GM18511 (cell line): ENCODE measurements at regions not wholly inside any gene's neighbourhood (a gene's known extent, or its start where the extent isn't known, plus 50 kb on each side); places are given as distances from the start of the nearest gene placed in this dataset.
"Not testable (repeated sequence)": the region's sequence is repeated elsewhere in the genome, so short reads cannot be mapped to it uniquely, and the experiment has no call there.

Experiments
- ATAC-seq: cut with Tn5 transposase; IDR thresholded peaks from one replicate; pipeline ENCODE4 v1.9.1; 2021; ENCODE audit warnings: mild to moderate bottlenecking, moderate library complexity; ENCODE audit not compliant: unreplicated experiment

DNA sequence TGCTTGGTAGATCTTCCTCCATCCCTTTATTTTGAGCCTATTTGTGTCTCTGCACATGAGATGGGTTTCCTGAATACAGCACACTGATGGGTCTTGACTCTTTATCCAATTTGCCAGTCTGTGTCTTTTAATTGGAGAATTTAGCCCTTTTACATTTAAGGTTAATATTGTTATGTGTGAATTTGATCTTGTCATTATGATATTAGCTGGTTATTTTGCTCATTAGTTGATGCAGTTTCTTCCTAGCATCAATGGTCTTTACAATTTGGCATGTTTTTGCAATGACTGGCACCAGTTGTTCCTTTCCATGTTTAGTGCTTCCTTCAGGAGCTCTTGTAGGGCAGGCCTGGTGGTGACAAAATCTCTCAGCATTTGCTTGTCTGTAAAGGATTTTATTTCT lies 72.4 kb downstream of the HNRNPD start:
- not testable (repeated sequence) for ATAC-seq

DNA sequence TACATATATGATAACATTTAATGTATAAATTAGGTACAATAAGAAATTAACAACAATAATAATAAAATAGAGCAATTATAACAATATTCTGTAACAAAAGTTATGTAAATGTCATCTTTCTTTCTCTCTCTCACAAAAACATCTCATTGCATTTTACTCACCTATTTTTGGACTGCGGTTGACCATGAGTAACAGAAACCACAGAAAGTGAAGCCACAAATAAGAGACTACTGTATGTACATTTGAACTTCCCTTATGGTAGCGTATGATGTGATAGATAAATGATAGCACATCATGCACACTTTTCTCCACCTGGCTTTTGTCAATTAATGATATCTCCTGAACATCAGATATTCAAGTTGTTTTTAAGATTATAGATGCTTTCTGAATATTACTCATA lies 80.5 kb downstream of the HNRNPD start:
- peak; percentile 100 for ATAC-seq

- ATAC-seq = no peak
These were observed 86.1 kb downstream of the HNRNPD start for GRCh38 chr4:82287720-82288119.

DNA sequence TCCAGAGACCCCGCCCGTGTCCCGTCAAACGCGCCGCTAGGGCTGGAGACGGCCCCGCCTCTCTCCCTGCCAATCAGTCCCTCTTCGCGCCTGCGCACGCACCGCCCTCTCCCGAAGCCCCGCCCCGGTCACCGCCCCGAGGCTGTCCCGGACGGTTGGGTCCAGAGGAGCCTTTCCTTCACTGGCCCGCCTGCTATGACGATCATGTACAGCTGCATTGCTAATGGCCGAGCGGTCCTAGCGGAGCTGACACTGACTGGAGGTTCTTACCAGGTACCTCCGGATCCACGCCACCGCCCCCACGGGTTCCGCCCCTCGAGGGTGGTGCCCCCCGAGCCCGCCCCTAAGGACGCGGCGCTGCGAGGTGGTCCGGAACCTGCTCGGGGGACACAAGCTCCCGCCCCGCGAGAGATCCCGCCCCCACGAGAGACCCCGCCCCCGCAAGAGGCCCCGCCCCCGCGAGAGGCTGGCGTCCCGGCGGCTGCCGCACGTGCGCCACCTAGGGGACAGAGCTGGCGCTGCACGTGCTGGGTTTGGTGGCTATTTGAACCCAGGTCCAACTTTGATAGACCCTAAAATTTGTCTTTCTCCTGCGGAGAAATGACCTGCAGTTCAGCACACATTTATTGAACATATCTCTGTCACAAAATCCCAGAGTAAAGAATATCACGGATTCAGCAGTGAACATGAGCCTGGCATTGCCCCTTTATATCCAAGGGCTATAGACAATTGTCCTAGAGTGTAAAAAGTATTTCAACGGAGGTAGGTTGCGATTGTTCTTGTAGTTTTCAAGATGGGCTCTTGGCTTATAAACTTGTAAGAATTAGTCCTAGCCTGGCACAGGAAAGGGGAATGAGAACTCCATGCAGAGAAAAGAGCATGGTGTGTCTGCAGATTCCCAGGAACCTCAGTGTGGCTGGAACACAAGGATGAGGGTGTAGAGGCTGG lies 88.7 kb downstream of the HNRNPD start:
- peak; percentile 99 for ATAC-seq

DNA sequence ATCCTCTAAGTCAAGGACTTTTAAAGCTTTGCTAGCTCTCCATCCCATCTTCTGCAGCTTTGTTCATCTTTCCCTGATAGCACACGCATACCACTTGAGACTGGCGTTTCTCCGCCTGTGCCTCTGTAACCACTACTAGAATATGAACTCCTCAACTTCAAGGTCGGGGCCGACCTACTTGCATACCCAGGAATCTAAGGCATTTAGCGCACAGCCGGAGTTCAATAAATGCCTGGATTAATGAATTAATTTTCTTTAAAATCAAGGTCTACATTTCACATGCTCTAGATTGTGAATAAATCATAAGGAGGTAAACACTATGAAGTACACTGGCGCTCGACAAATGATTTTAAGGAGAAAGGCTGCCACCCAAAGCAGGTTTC lies 89.3 kb downstream of the HNRNPD start:
- ATAC-seq = no peak

- ATAC-seq = no peak
These were observed 90.9 kb downstream of the HNRNPD start for GRCh38 chr4:82282875-82283274.

DNA sequence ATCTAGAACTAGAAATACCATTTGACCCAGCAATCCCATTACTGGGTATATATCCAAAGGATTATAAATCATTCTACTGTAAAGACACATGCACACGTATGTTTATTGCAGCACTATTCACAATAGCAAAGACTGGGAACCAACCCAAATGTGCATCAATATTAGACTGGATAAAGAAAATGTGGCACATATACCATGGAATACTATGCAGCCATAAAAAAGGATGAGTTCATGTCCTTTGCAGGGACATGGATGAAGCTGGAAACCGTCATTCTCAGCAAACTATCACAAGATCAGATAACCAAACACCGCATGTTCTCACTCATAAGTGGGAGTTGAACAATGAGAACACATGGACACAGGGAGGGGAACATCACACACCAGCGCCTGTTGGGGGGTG lies 94.2 kb downstream of the HNRNPD start:
- not testable (repeated sequence) for ATAC-seq

DNA sequence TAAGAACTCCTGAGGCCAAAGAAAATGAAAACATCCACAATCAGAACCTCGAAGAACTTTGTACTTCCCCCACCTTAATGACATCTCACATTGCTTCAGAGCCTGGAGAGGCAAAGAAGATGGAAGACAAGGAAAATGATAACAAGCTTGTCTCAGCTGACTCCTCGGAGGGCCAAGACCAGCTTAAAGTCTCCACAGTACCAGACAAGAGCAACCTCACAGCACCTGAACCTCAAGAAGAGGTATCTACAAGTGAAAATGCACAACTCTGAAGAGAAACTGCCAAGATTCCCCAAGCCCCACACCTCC lies 97.5 kb downstream of the HNRNPD start:
- no peak for ATAC-seq

GRCh38 chr4:82275431-82276331 lies 98.1 kb downstream of the HNRNPD start:
- no peak for ATAC-seq

DNA sequence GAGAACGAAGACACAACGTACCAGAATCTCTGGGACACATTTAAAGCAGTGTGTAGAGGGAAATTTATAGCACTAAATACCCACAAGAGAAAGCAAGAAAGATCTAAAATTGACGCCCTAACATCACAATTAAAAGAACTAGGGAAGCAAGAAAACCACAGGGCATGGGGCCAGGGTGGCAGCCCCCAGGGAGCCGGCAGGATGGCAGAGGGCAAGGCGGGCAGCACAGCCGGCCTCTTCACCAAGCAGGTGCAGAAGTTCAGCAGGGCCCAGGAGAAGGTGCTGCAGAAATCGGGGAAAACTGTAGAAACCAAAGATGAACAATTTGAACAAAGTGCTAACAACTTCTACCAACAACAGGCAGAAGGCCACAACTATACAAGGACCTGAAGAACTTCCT lies 99.1 kb downstream of the HNRNPD start:
- not testable (repeated sequence) for ATAC-seq

GRCh38 chr4:82272523-82272922 lies 101.3 kb downstream of the HNRNPD start:
- not testable (repeated sequence) for ATAC-seq

DNA sequence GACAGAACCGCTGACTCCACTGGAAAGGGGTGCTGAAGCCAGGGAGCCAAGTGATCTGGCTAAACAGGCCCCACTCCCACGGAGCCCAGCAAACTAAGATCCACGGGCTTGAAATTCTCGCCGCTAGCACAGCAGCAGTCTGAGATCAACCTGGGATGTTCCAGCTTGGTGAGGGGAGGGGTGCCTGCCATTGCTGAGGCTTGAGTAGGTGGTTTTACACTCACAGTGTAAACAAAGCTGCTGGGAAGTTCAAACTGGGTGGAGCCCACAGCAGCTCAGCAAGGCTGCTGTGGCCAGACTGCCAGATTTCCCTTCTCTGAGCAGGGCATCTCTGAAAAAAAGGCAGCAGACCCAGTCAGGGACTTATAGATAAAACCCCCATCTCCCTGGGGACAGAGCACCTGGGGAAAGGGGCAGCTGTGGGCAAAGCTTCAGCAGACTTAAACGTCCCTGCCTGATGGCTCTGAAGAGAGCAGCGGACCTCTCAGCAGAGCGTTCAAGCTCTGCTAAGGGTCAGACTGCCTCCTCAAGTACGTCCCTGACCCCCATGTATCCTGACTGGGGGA lies 101.8 kb downstream of the HNRNPD start:
- not testable (repeated sequence) for ATAC-seq

- peak; percentile 18 for ATAC-seq
These were observed 105.0 kb downstream of the HNRNPD start for GRCh38 chr4:82268826-82269193.

DNA sequence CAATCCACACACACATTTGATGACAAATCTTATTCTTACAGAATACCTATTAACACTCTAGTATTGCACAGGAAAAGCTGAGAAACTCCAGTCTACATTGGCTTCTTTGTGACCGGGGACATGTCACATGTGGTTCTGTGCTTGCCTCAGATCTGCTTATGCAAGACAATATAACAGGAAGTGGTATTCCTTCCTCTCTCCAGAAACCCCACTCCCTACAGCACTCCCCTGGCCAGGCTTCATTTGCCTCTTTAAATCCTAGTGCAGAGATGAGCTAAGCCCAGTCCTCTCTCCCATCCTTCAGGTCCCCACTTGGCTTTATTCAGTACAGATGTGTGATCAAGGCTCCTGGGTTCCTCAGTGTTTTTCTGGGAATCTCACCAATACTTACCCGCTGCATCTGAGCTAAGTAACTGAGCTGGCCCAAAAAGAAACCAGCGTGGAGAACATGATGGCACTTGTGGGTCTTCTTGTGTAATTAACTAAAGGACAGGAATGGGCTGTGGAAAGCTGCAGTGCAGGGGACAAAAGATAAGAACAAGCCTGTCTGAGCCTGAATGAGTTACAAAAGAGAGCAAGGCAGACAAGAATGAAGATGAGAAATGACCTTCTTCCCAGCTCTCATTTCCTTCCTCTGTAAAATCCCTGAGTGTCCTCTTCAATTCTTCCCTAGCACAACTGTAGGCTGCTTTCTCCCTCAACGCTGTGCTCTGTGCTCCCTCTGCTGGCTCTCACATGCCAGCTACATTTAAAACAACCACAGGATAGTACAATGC lies 105.6 kb downstream of the HNRNPD start:
- peak; percentile 98 for ATAC-seq

- no peak for ATAC-seq
These were observed 106.3 kb downstream of the HNRNPD start for GRCh38 chr4:82267506-82267905.

- no peak for ATAC-seq
These were observed 107.4 kb downstream of the HNRNPD start for GRCh38 chr4:82266345-82266744.

- no peak for ATAC-seq
These were observed 112.7 kb downstream of the HNRNPD start for GRCh38 chr4:82261084-82261483.

GRCh38 chr4:82260632-82261031 lies 113.2 kb downstream of the HNRNPD start:
- ATAC-seq = no peak

- no peak for ATAC-seq
These were observed 117.1 kb downstream of the HNRNPD start for GRCh38 chr4:82256718-82257117.

DNA sequence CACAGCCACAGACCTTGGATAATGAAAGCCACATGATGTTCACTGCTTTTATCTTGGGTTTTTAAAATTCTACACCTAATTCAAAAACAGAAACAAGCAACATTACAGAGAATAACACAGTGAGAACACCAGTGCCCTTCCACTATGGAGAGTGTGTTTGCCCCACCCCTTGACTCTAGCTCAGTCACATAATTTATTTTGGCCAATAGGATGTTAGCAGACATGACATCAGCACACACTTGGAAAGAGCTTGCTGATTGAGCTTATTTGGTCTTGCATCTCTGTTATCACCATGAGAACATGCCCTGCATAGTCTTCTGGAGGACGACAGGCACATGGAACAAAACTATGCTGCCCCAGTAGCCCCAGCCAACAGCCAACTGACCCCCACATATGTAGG lies 118.1 kb downstream of the HNRNPD start:
- ATAC-seq = no peak
